ENCODE measurements at regions not wholly inside any gene's neighbourhood (a gene's known extent, or its start where the extent isn't known, plus 50 kb on each side); places are given as distances from the start of the nearest gene placed in this dataset.

DNA sequence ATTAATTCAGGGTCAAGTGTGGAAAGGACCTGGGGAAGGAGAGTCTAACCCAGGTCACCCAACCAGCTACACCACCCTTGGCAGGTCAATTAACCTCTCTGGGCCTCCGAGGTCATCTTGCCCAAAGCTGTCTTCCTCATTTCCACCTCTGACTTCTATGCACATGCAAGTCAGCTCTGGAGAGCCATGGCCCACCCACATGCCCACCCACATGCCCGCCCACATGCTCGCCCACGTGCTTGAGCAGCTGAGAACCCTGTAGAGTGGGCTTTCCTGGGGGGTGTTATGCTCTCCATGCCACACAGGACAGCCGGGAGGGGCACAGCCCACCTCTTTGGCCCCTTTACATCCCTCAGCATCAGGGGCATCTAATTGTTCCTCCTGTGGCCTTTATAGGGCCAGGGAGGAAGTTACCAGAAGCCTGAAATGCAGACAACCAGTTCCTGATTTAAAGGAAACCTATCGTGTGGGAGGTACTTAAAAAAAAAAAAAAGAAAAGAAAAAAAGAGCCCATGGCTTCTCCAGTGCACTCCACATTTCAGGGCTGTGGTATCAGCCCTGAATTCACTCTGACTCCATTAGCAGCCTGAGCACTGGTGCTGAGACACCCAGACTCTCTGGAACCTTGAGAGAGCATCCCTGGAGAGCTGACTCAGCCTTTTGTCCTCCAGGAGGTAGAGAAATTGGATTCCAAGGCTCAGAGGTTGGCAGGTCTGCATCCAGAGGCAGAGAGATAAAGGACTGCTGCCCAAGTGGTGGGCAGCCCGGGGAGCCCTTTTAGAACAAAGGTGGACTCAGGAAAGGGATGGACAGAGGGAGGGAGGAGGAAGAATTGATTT, 176.2 kb upstream of the ZMIZ1 start:
- Histone ChIP-seq H3K36me3 (ENCODE audit: low read depth) (no peaks in the 10 kb centered on the region), H3K9me3 (ENCODE audit: insufficient read depth, low read depth) (no peaks in the 10 kb centered on the region), H3K4me3 (no peak overlapping the region), H4K20me1 (ENCODE audit: insufficient read depth) (no peaks in the 10 kb centered on the region), H3F3A (ENCODE audit: insufficient read depth, low read depth) (no peaks in the 10 kb centered on the region), H3K27ac (no peak overlapping the region), H3K4me1 (replicated peaks; ENCODE audit: insufficient read depth) (no peaks in the 10 kb centered on the region), H3K9me2 (ENCODE audit: insufficient read depth) (no peaks in the 10 kb centered on the region), H3K4me2 (no peak overlapping the region), H2AFZ (no peak overlapping the region), H3K27me3 (ENCODE audit: insufficient read depth, low read depth) (no peaks in the 10 kb centered on the region), H3K79me2 (ENCODE audit: low read depth) (no peaks in the 10 kb centered on the region)
- BruUV-seq (replicated peaks) = no TSS peak
- ChIA-PET CTCF (no interaction called here), POLR2A (ENCODE audit: unreplicated experiment) (no interaction called here)
- TF ChIP-seq, protein P1, sequence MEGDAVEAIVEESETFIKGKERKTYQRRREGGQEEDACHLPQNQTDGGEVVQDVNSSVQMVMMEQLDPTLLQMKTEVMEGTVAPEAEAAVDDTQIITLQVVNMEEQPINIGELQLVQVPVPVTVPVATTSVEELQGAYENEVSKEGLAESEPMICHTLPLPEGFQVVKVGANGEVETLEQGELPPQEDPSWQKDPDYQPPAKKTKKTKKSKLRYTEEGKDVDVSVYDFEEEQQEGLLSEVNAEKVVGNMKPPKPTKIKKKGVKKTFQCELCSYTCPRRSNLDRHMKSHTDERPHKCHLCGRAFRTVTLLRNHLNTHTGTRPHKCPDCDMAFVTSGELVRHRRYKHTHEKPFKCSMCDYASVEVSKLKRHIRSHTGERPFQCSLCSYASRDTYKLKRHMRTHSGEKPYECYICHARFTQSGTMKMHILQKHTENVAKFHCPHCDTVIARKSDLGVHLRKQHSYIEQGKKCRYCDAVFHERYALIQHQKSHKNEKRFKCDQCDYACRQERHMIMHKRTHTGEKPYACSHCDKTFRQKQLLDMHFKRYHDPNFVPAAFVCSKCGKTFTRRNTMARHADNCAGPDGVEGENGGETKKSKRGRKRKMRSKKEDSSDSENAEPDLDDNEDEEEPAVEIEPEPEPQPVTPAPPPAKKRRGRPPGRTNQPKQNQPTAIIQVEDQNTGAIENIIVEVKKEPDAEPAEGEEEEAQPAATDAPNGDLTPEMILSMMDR (conservative IDR thresholded peaks at IDR 0.05) = no peak
- no peak for TF ChIP-seq EZH2 (IDR thresholded peaks at IDR 0.05; ENCODE audit: low read depth)
- no peak for DNase-seq
- intact Hi-C loops (cut with micrococcal nuclease; ENCODE audit: unreplicated experiment) = no loop called here

DNA sequence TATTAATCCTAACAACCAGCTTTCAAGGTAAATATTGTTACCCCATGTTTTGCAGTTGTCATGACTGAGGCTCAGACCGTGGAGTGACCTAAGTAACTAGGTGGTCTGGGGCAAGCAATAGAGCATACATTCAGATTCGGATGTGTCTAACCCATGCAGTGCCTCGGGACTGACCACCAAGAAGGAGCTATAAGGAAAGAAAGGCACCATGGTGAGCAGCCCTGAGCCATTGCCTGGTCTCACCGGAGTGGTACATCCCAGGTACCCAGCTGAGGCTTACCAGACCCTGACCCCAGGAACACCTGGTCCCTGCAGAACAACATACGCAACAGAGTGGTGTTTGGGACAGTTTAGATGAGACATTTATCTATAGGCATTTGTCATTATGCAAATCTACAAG, 175.5 kb upstream of the ZMIZ1 start:
- H3K36me3 ChIP-seq (ENCODE audit: low read depth) = no peaks in the 10 kb centered on the region
- H3K4me3 ChIP-seq = no peak overlapping the region
- H4K20me1 ChIP-seq (ENCODE audit: insufficient read depth) = no peaks in the 10 kb centered on the region
- H3K4me2 ChIP-seq = no peak overlapping the region
- no peak for DNase-seq
- no peaks in the 10 kb centered on the region for H3K9me3 ChIP-seq (ENCODE audit: insufficient read depth, low read depth)
- intact Hi-C loops (cut with micrococcal nuclease; ENCODE audit: unreplicated experiment) = no loop called here
- H3K27ac ChIP-seq = no peak overlapping the region
- H3F3A ChIP-seq (ENCODE audit: insufficient read depth, low read depth) = no peaks in the 10 kb centered on the region
- BruUV-seq (replicated peaks) = no TSS peak
- no peaks in the 10 kb centered on the region for H3K27me3 ChIP-seq (ENCODE audit: insufficient read depth, low read depth)
- no peaks in the 10 kb centered on the region for H3K79me2 ChIP-seq (ENCODE audit: low read depth)
- no peaks in the 10 kb centered on the region for H3K4me1 ChIP-seq (replicated peaks; ENCODE audit: insufficient read depth)
- ChIA-PET CTCF (no interaction called here), POLR2A (ENCODE audit: unreplicated experiment) (no interaction called here)
- TF ChIP-seq, protein P1 (conservative IDR thresholded peaks at IDR 0.05) = no peak
- TF ChIP-seq EZH2 (IDR thresholded peaks at IDR 0.05; ENCODE audit: low read depth) = no peak
- H3K9me2 ChIP-seq (ENCODE audit: insufficient read depth) = no peaks in the 10 kb centered on the region
- H2AFZ ChIP-seq = no peak overlapping the region

DNA sequence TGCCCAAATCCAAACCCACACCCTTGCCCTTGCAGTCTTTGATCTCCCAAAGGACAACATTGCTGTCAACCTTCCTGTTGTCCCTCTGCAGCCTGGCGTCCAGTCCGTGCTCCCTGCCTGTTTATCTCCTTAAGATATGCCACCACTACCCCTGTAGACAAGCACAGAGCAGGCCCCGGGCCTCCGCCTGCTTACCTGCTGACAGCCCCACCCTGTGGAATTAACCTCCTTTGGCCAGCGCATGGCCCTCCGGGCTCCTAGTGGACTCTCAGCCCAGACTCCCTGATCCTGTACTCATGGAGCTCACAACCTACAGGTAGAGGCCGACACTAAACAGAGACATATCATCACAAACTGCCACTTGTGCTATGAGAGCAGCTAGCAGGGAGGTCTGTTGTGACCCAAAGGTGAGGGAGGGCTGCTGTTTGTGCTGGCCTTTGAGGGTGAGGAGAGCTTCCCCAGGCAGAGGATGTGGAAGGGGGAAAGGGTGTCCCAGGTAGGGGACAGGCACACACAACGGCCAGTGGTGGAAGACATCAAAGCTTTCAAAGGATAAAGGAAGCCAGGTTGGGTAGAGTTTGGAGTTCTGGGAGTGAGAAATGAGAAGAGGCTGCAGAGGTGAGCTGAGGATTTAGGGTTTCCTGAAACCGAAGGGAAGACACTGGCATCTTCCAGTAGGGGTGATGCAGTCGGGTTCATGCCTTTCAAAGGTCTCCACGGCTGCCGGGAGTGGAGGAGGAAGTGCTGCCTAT, 174.5 kb upstream of the ZMIZ1 start:
- H3K4me1 ChIP-seq (replicated peaks; ENCODE audit: insufficient read depth) = no peaks in the 10 kb centered on the region
- no peaks in the 10 kb centered on the region for H3K9me3 ChIP-seq (ENCODE audit: insufficient read depth, low read depth)
- POLR2A ChIA-PET (ENCODE audit: unreplicated experiment) = no interaction called here
- no peak overlapping the region for H3K4me3 ChIP-seq
- no peak for DNase-seq
- intact Hi-C loops (cut with micrococcal nuclease; ENCODE audit: unreplicated experiment) = no loop called here
- no peak overlapping the region for H3K4me2 ChIP-seq
- no peaks in the 10 kb centered on the region for H3K9me2 ChIP-seq (ENCODE audit: insufficient read depth)
- H3K79me2 ChIP-seq (ENCODE audit: low read depth) = no peaks in the 10 kb centered on the region
- H4K20me1 ChIP-seq (ENCODE audit: insufficient read depth) = no peaks in the 10 kb centered on the region
- no peaks in the 10 kb centered on the region for H3K36me3 ChIP-seq (ENCODE audit: low read depth)
- no peak for TF ChIP-seq EZH2 (IDR thresholded peaks at IDR 0.05; ENCODE audit: low read depth)
- TF ChIP-seq, protein P1 (conservative IDR thresholded peaks at IDR 0.05) = no peak
- no peaks in the 10 kb centered on the region for H3K27me3 ChIP-seq (ENCODE audit: insufficient read depth, low read depth)
- CTCF ChIA-PET = no interaction called here
- no peak overlapping the region for H2AFZ ChIP-seq
- BruUV-seq (replicated peaks) = no TSS peak
- H3F3A ChIP-seq (ENCODE audit: insufficient read depth, low read depth) = no peaks in the 10 kb centered on the region
- no peak overlapping the region for H3K27ac ChIP-seq

All from PC-9 (cell line).